ENCODE measurements at regions not wholly inside any gene's neighbourhood (a gene's known extent, or its start where the extent isn't known, plus 50 kb on each side); places are given as distances from the start of the nearest gene placed in this dataset.

DNA sequence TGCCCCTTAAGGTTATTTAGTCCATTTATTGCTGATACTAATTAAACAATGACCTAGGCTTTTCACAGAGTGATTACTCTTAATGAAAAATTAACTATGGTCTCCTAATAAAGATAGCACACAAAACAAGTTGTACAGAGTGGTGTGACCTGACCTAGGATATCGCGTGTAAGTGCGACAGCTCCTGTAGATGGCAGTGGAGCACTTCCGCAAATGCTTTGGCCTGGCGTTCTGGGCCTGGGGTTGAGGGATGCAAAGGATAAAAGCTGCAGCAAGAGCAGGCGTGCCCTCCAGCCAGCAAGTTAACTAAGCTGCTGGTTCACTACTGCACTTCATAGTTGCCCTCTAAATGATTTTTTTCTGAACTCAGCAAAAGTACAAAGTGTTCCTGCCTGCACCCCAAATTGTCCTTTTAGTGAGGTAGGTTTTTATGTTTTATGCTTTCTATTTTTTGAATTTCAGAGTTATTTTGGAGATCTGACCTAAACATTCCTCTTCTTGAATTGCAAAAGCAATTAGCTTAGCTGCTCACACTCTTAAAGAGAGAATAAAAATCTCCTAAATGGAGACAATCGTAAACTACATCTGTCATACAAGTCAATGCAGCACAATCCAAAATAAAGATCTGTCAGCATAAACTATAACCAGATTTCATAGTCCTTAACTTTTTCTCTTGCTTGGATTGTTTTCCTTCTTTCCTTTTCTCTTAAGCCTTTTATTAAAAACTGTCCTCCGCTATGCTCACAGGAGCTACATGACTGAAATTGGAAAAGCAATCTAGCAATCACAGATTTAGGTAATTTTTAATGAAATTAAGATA, 379.6 kb downstream of the LRIG3 start:
- DNase-seq, result peak; percentile 84 to 91 (median 88)
- Histone ChIP-seq H3K27me3 (ENCODE audit: control insufficient read depth in 3 of 3, insufficient read depth in 3 of 3, low read length in 2 of 3) (no peaks in the 10 kb centered on the region), H3K4me1 (ENCODE audit: control insufficient read depth in 5 of 5, insufficient read depth in 5 of 5, low read length in 5 of 5) (no peaks in the 10 kb centered on the region), H3K36me3 (ENCODE audit: control insufficient read depth in 4 of 4, insufficient read depth in 4 of 4, low read length in 4 of 4) (no peaks in the 10 kb centered on the region), H3K4me3 (no peak overlapping the region), H3K9me3 (ENCODE audit: control insufficient read depth in 4 of 4, insufficient read depth in 3 of 4, low read length in 3 of 4) (no peaks in the 10 kb centered on the region), H3K27ac (ENCODE audit: low read depth in 1 of 2, low read length in 1 of 2) (no peak overlapping the region), H3K9ac (ENCODE audit: insufficient read depth in 1 of 2, low read length in 2 of 2) (no peak overlapping the region)
- peak; percentile 59 for ATAC-seq (ENCODE audit: insufficient read depth, low FRiP score)
- WGBS, 2 donors, result 36 to 42% methylated on average over 8 of the region's 8 CpGs
- TF ChIP-seq, protein P1, sequence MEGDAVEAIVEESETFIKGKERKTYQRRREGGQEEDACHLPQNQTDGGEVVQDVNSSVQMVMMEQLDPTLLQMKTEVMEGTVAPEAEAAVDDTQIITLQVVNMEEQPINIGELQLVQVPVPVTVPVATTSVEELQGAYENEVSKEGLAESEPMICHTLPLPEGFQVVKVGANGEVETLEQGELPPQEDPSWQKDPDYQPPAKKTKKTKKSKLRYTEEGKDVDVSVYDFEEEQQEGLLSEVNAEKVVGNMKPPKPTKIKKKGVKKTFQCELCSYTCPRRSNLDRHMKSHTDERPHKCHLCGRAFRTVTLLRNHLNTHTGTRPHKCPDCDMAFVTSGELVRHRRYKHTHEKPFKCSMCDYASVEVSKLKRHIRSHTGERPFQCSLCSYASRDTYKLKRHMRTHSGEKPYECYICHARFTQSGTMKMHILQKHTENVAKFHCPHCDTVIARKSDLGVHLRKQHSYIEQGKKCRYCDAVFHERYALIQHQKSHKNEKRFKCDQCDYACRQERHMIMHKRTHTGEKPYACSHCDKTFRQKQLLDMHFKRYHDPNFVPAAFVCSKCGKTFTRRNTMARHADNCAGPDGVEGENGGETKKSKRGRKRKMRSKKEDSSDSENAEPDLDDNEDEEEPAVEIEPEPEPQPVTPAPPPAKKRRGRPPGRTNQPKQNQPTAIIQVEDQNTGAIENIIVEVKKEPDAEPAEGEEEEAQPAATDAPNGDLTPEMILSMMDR (IDR thresholded peaks at IDR 0.05; ENCODE audit: control extremely low read depth, extremely low read depth), result peak; percentile 40

- Histone ChIP-seq H3K9me3 (ENCODE audit: control insufficient read depth in 4 of 4, insufficient read depth in 3 of 4, low read length in 3 of 4) (no peaks in the 10 kb centered on the region), H3K4me1 (ENCODE audit: control insufficient read depth in 5 of 5, insufficient read depth in 5 of 5, low read length in 5 of 5) (no peaks in the 10 kb centered on the region), H3K36me3 (ENCODE audit: control insufficient read depth in 4 of 4, insufficient read depth in 4 of 4, low read length in 4 of 4) (no peaks in the 10 kb centered on the region), H3K27ac (ENCODE audit: low read depth in 1 of 2, low read length in 1 of 2) (no peak overlapping the region), H3K27me3 (ENCODE audit: control insufficient read depth in 3 of 3, insufficient read depth in 3 of 3, low read length in 2 of 3) (no peaks in the 10 kb centered on the region), H3K9ac (ENCODE audit: insufficient read depth in 1 of 2, low read length in 2 of 2) (no peak overlapping the region), H3K4me3 (no peak overlapping the region)
- ATAC-seq (ENCODE audit: insufficient read depth, low FRiP score) (no peak), DNase-seq (no peak)
- 93 to 96% methylated on average over 3 of the region's 3 CpGs for WGBS, 2 donors
- TF ChIP-seq, protein P1 (IDR thresholded peaks at IDR 0.05; ENCODE audit: control extremely low read depth, extremely low read depth), result no peak
These were observed 379.0 kb downstream of the LRIG3 start for GRCh38 chr12:58541300-58541690.

DNA sequence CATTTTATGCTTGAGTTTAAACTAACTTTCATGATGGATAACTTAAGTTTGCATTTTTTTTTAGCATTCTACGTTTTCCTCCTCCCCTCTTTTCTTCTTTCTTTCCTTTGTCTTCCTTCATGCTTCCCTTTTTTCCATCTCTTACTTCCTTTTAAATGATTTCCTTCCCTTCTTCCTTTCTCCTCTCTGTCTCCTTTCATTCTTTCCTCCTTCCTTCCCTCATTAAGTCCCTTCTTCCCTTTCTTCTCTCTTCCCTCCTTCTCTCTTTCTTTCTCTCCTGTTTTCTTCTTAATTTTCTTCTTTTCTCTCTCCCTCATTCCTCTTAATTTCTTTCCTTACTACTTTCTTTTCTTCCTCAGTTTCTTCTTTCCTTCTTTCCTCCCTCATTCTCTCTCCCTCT, 376.0 kb downstream of the LRIG3 start:
- no peak for ATAC-seq (ENCODE audit: insufficient read depth, low FRiP score)
- 51 to 53% methylated on average over 1 of the region's 1 CpG for WGBS, 2 donors
- DNase-seq, result no peak
- H3K4me3 ChIP-seq, result no peak overlapping the region
- H3K9ac ChIP-seq (ENCODE audit: insufficient read depth in 1 of 2, low read length in 2 of 2), result no peak overlapping the region
- TF ChIP-seq, protein P1 (IDR thresholded peaks at IDR 0.05; ENCODE audit: control extremely low read depth, extremely low read depth), result no peak
- H3K36me3 ChIP-seq (ENCODE audit: control insufficient read depth in 4 of 4, insufficient read depth in 4 of 4, low read length in 4 of 4), result no peaks in the 10 kb centered on the region
- H3K27me3 ChIP-seq (ENCODE audit: control insufficient read depth in 3 of 3, insufficient read depth in 3 of 3, low read length in 2 of 3), result no peaks in the 10 kb centered on the region
- H3K9me3 ChIP-seq (ENCODE audit: control insufficient read depth in 4 of 4, insufficient read depth in 3 of 4, low read length in 3 of 4), result no peaks in the 10 kb centered on the region
- no peaks in the 10 kb centered on the region for H3K4me1 ChIP-seq (ENCODE audit: control insufficient read depth in 5 of 5, insufficient read depth in 5 of 5, low read length in 5 of 5)
- no peak overlapping the region for H3K27ac ChIP-seq (ENCODE audit: low read depth in 1 of 2, low read length in 1 of 2)

DNA sequence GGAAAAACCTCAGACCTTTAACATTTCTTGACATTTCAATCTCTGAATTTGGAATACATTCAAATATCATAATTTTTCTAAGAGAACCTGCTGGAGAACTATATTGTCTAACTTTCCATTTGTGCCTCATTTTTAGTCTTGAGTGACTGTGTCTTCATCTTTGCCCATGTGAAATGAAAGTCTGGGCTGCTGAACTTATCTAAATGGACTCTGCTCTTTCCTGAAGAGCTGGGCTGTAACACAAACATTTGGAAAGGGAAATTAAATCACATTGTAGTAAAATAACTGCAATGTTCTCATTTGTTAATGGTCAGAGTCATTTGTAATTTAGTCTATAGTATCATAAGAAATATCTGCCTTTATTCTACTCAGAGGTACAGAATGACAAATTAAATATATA, 373.1 kb downstream of the LRIG3 start:
- Histone ChIP-seq H3K9me3 (ENCODE audit: control insufficient read depth in 4 of 4, insufficient read depth in 3 of 4, low read length in 3 of 4) (no peaks in the 10 kb centered on the region), H3K4me1 (ENCODE audit: control insufficient read depth in 5 of 5, insufficient read depth in 5 of 5, low read length in 5 of 5) (no peaks in the 10 kb centered on the region), H3K27ac (ENCODE audit: low read depth in 1 of 2, low read length in 1 of 2) (no peak overlapping the region), H3K9ac (ENCODE audit: insufficient read depth in 1 of 2, low read length in 2 of 2) (no peak overlapping the region), H3K27me3 (ENCODE audit: control insufficient read depth in 3 of 3, insufficient read depth in 3 of 3, low read length in 2 of 3) (no peaks in the 10 kb centered on the region), H3K36me3 (ENCODE audit: control insufficient read depth in 4 of 4, insufficient read depth in 4 of 4, low read length in 4 of 4) (no peaks in the 10 kb centered on the region), H3K4me3 (no peak overlapping the region)
- TF ChIP-seq, protein P1 (IDR thresholded peaks at IDR 0.05; ENCODE audit: control extremely low read depth, extremely low read depth), result no peak
- ATAC-seq (ENCODE audit: insufficient read depth, low FRiP score), result no peak
- no peak for DNase-seq

Measured in lung (tissue), 11 donors.